Right lobe of liver (tissue), 6 donors: ENCODE measurements at regions not wholly inside any gene's neighbourhood (a gene's known extent, or its start where the extent isn't known, plus 50 kb on each side); places are given as distances from the start of the nearest gene placed in this dataset.

Experiments used
- ATAC-seq, 4 donors: fragments of 200-7000 bp; cut with Tn5 transposase; one replicate each; pipeline ENCODE4 v1.9.1; 2020; ENCODE audit warnings: mild to moderate bottlenecking in 4 of 4, moderate library complexity in 4 of 4
- DNase-seq, 3 donors: peaks; one replicate each; pipeline ENCODE4 v3.0.0-alpha.2; 2020
- H3K27ac ChIP-seq, 3 donors: fragments of 200-600 bp; one replicate each; pipeline ENCODE4 v1.8.0; 2022
- H3K27me3 ChIP-seq, 2 donors: fragments of 200-600 bp; one replicate each; pipeline ENCODE4 v1.8.0; 2022
- H3K36me3 ChIP-seq, 4 donors: fragments of 200-600 bp; sonication (generic) in 1 of 4; one replicate each; pipeline versions ENCODE4 v1.5.1 to v1.8.0; 2017 to 2022; ENCODE audit warnings: control low read depth in 1 of 4
- H3K4me1 ChIP-seq, 4 donors: fragments of 200-600 bp; sonication (generic) in 1 of 4; one replicate each; pipeline versions ENCODE4 v1.5.1 to v1.8.0; 2017 to 2022; ENCODE audit warnings: control low read depth in 1 of 4
- H3K4me3 ChIP-seq, 3 donors: fragments of 200-600 bp; one replicate each; pipeline ENCODE4 v1.8.0; 2022
- H3K9me3 ChIP-seq, 4 donors: fragments of 200-600 bp; sonication (generic) in 1 of 4; one replicate each; pipeline versions ENCODE4 v1.5.1 to v1.8.0; 2017 to 2022; ENCODE audit warnings: control low read depth in 1 of 4
- POLR2A ChIP-seq: fragments of 450-650 bp; IDR thresholded peaks from one replicate; pipeline ENCODE4 v1.6.1; 2017; ENCODE audit warnings: antibody characterized with exemption, mild to moderate bottlenecking
- WGBS: methylation state at CpG from one replicate; pipeline ENCODE4 v1.1.6; 2018; ENCODE audit warnings: low coverage, low lambda C conversion rate; ENCODE audit not compliant: insufficient coverage; ENCODE audit errors: missing lambda C conversion rate; 5-methylcytosine and 5-hydroxymethylcytosine counted together
- intact Hi-C, 2 donors: fragments of 100-400 bp; cut with DNase I; formaldehyde crosslinking; loops; one replicate each; pipeline versions ENCODE4 v1.11.2 to v1.14.1; 2022
- TF ChIP-seq, protein P1 (sequence below), 4 donors: fragments of 200-600 bp in 3 of 4; fragments of 450-650 bp in 1 of 4; IDR thresholded peaks; one replicate each; pipeline versions ENCODE4 v1.5.1 to v1.8.0; 2016 to 2022; ENCODE audit warnings: antibody characterized with exemption in 4 of 4, mild to moderate bottlenecking in 2 of 4
- donor health status: DM: no; HTN: yes; CAD: no.
- donor health status: DM: no; HTN: no; CAD: no.
- donor health status: DM: no; HTN: no; CAD: no.
- donor health status: DM: no; HTN: yes; CAD: no.
- donor health status: DM: no; HTN: yes; CAD: no.

DNA sequence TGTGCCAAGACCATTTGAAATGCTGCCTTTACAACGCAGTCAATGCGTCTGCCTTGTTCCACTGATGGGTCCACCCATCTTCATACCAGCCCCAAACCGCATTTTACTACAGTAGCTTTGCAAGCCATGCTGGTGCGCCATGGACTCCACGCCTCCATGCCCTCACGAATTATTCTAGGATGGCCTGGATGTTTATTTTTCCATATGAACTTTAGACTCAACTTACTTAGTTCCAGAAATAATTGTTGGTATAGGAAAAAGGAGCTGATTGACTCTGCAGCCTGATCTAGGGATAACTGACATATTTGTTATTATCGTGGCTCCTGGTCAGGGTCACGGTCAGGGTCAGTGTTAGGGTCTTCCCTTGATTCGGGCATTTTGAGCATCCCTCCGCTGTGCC is 70.0 kb upstream of the ZNF469 start:
- 61% methylated on average over 10 of the region's 10 CpGs for WGBS
- no peak overlapping the region for H3K27ac ChIP-seq
- H3K4me1 ChIP-seq: no peaks in the 10 kb centered on the region
- H3K9me3 ChIP-seq: no peaks in the 10 kb centered on the region
- H3K36me3 ChIP-seq: no peaks in the 10 kb centered on the region
- DNase-seq: no peak
- no peaks in the 10 kb centered on the region for H3K27me3 ChIP-seq
- intact Hi-C loops: no loop called here
- no peak for ATAC-seq
- no peak overlapping the region for H3K4me3 ChIP-seq
- TF ChIP-seq, protein P1, sequence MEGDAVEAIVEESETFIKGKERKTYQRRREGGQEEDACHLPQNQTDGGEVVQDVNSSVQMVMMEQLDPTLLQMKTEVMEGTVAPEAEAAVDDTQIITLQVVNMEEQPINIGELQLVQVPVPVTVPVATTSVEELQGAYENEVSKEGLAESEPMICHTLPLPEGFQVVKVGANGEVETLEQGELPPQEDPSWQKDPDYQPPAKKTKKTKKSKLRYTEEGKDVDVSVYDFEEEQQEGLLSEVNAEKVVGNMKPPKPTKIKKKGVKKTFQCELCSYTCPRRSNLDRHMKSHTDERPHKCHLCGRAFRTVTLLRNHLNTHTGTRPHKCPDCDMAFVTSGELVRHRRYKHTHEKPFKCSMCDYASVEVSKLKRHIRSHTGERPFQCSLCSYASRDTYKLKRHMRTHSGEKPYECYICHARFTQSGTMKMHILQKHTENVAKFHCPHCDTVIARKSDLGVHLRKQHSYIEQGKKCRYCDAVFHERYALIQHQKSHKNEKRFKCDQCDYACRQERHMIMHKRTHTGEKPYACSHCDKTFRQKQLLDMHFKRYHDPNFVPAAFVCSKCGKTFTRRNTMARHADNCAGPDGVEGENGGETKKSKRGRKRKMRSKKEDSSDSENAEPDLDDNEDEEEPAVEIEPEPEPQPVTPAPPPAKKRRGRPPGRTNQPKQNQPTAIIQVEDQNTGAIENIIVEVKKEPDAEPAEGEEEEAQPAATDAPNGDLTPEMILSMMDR (IDR thresholded peaks at IDR 0.05): no peak
- TF ChIP-seq POLR2A: no peak

GRCh38 chr16:88314991-88315542 is 67.7 kb upstream of the ZNF469 start:
- H3K4me3 ChIP-seq: no peak overlapping the region
- TF ChIP-seq, protein P1 (IDR thresholded peaks at IDR 0.05): no peak
- no peak for TF ChIP-seq POLR2A
- no peaks in the 10 kb centered on the region for H3K27me3 ChIP-seq
- H3K36me3 ChIP-seq: no peaks in the 10 kb centered on the region
- DNase-seq (peak in 1 of 3 donors; percentile 26), ATAC-seq (no peak)
- intact Hi-C loops: no loop called here
- no peak overlapping the region for H3K27ac ChIP-seq
- H3K4me1 ChIP-seq: no peaks in the 10 kb centered on the region
- WGBS: 22% methylated on average over 5 of the region's 16 CpGs
- no peaks in the 10 kb centered on the region for H3K9me3 ChIP-seq

GRCh38 chr16:88315543-88316105 is 67.1 kb upstream of the ZNF469 start:
- Histone ChIP-seq H3K4me3 (no peak overlapping the region), H3K36me3 (no peaks in the 10 kb centered on the region), H3K27ac (no peak overlapping the region), H3K27me3 (no peaks in the 10 kb centered on the region), H3K9me3 (no peaks in the 10 kb centered on the region), H3K4me1 (no peaks in the 10 kb centered on the region)
- intact Hi-C loops: no loop called here
- no CpG with 5 or more reads among the region's 20 CpGs for WGBS
- DNase-seq (peak in 1 of 3 donors; percentile 61), ATAC-seq (peak; percentile 65 to 81 (median 76))
- no peak for TF ChIP-seq POLR2A
- TF ChIP-seq, protein P1 (IDR thresholded peaks at IDR 0.05): no peak

DNA sequence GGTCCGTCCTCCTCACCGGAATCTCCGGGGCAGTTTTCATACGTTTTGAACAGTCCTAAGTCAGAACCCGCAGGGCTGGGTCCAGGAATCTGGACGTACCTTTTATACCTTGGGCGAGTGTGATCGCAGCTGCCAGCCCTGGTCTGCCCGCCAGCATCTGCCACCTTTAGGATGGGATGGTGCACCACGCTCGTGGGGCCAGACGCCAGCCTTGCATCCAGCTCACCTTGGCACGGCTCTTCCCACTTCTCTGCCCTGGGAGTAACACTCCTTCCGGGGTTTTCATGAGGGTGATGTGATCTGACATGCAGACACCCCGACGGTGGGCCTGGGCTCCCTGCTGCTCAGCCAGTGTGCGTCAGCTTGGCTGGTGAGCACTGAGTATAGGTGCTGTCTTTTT is 66.6 kb upstream of the ZNF469 start:
- WGBS: 76% methylated on average over 7 of the region's 17 CpGs
- H3K27me3 ChIP-seq: no peaks in the 10 kb centered on the region
- no peak overlapping the region for H3K4me3 ChIP-seq
- no peak overlapping the region for H3K27ac ChIP-seq
- H3K9me3 ChIP-seq: no peaks in the 10 kb centered on the region
- DNase-seq: no peak
- no peaks in the 10 kb centered on the region for H3K36me3 ChIP-seq
- intact Hi-C loops: no loop called here
- no peak for ATAC-seq
- H3K4me1 ChIP-seq: no peaks in the 10 kb centered on the region
- TF ChIP-seq POLR2A: no peak
- TF ChIP-seq, protein P1 (IDR thresholded peaks at IDR 0.05): no peak
